Panc1 (cell line): ENCODE measurements at regions not wholly inside any gene's neighbourhood (a gene's known extent, or its start where the extent isn't known, plus 50 kb on each side); places are given as distances from the start of the nearest gene placed in this dataset.

ENCODE experiments used
- ATAC-seq: fragments of 200-7000 bp; cut with Tn5 transposase; 2 replicates; pipeline ENCODE4 v1.9.1; 2020; ENCODE audit warnings: mild to moderate bottlenecking, moderate library complexity
- BruUV-seq: library from RNA; stranded (reverse); fragments of 400-500 nt; replicated peaks from 2 replicates; lab custom pipeline; 2021; lab: Mats Ljungman, UMichigan
- CTCF ChIA-PET: fragments of 300-600 bp; sonication (Branson Sonifier 250); formaldehyde crosslinking; loops from one replicate; lab custom pipeline; 2022; ENCODE audit warnings: antibody characterized with exemption; lab: Charles Lee
- POLR2A ChIA-PET: fragments of 300-600 bp; sonication (Branson Sonifier 250); formaldehyde crosslinking; loops from one replicate; lab custom pipeline; 2022; ENCODE audit warnings: antibody characterized with exemption; lab: Charles Lee
- DNase-seq: peaks from one replicate; pipeline ENCODE4 v3.0.0-alpha.2; 2010; ENCODE audit warnings: low read depth, low spot score
- H3K27ac ChIP-seq: 2 replicates; pipeline ENCODE4 v1.5.1; 2011; ENCODE audit warnings: mild to moderate bottlenecking, low read length, inconsistent platforms
- H3K27me3 ChIP-seq: fragments of 200-500 bp; sonication (Bioruptor generic); 2 replicates; pipeline ENCODE4 v1.6.0; 2014; ENCODE audit warnings: low read length, inconsistent platforms; ENCODE audit not compliant: control insufficient read depth, insufficient read depth
- H3K36me3 ChIP-seq: fragments of 200-500 bp; sonication (Bioruptor generic); 2 replicates; pipeline ENCODE4 v1.5.1; 2014; ENCODE audit warnings: inconsistent platforms, mild to moderate bottlenecking, low read length, moderate library complexity; ENCODE audit not compliant: control insufficient read depth, insufficient read depth
- H3K4me1 ChIP-seq: 2 replicates; pipeline ENCODE4 v1.5.1; 2011; ENCODE audit warnings: inconsistent platforms, mild to moderate bottlenecking, low read length, moderate library complexity; ENCODE audit not compliant: control insufficient read depth, insufficient read depth
- H3K4me3 ChIP-seq, 2 experiments: 2 replicates each; pipeline ENCODE4 v1.5.1; 2011 to 2012; ENCODE audit warnings: low read depth in 2 of 2, low read length in 2 of 2, mild to moderate bottlenecking in 2 of 2, inconsistent platforms in 1 of 2, moderate library complexity in 1 of 2
- H3K9me3 ChIP-seq: fragments of 200-500 bp; sonication (Bioruptor generic); 2 replicates; pipeline ENCODE4 v1.5.1; 2014; ENCODE audit warnings: low read depth, mild to moderate bottlenecking, inconsistent platforms, low read length, moderate library complexity; ENCODE audit not compliant: control insufficient read depth, insufficient read depth
- POLR2AphosphoS5 ChIP-seq: IDR thresholded peaks from 2 replicates; pipeline ENCODE4 v1.6.1; 2012; ENCODE audit warnings: mild to moderate bottlenecking, low read depth, low read length, moderate library complexity
- SIN3A ChIP-seq: IDR thresholded peaks from 2 replicates; pipeline ENCODE4 v1.6.1; 2012; ENCODE audit warnings: low read depth, mild to moderate bottlenecking, low read length, moderate library complexity, borderline replicate concordance; ENCODE audit not compliant: insufficient read depth
- TCF7L2 ChIP-seq: IDR thresholded peaks from 2 replicates; pipeline ENCODE4 v1.6.1; 2011; ENCODE audit warnings: mild to moderate bottlenecking, low read depth, low read length, inconsistent platforms
- in situ Hi-C: cut with HindIII; loops from 2 replicates; pipeline ENCODE4 v1.10.0; 2016; ENCODE audit warnings: low sequenced_read_pairs, low pct_unique_long_range_greater_than_20kb
- intact Hi-C: fragments of 100-400 bp; cut with micrococcal nuclease; formaldehyde crosslinking; loops from one replicate; pipeline ENCODE4 v1.10.0; 2022; ENCODE audit not compliant: unreplicated experiment
- TF ChIP-seq, protein P1 (sequence below), 2 experiments: IDR thresholded peaks; 2 replicates each; pipeline ENCODE4 v1.6.1; 2011 to 2012; ENCODE audit warnings: low read depth in 2 of 2, control low read depth in 1 of 2, low read length in 1 of 2, mild to moderate bottlenecking in 1 of 2, moderate library complexity in 1 of 2; ENCODE audit not compliant: insufficient read depth in 1 of 2
- TF ChIP-seq, protein P2 (sequence below): fragments of 450-650 bp; IDR thresholded peaks from 2 replicates; pipeline ENCODE4 v1.5.1; 2017; ENCODE audit warnings: mild to moderate bottlenecking

DNA sequence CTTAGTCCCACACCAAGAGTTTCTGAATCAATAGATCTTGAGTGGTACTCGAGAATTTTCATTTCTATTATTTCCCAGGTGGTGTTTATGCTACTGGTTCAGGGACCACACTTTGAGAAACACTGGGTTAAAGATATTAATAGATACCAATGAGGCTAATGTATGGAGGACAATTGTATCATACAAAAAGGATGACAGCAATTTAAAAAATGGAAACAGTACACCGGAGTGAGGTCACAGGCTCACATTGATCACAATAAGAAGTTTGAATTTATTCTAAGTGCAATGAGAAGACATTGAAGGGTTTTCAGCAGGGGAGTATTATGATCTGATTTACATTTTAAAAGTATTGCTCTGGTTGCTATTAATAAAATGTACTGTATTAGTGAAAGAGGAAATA, 488.3 kb downstream of the PCDH17 start:
- ChIA-PET POLR2A (no interaction called here), CTCF (no interaction called here)
- DNase-seq (no peak), ATAC-seq (no peak)
- Histone ChIP-seq H3K4me3 (no peak overlapping the region), H3K27me3 (no peaks in the 10 kb centered on the region), H3K36me3 (no peaks in the 10 kb centered on the region), H3K27ac (no peak overlapping the region), H3K4me1 (no peaks in the 10 kb centered on the region), H3K9me3 (no peaks in the 10 kb centered on the region)
- TF ChIP-seq, protein P1, sequence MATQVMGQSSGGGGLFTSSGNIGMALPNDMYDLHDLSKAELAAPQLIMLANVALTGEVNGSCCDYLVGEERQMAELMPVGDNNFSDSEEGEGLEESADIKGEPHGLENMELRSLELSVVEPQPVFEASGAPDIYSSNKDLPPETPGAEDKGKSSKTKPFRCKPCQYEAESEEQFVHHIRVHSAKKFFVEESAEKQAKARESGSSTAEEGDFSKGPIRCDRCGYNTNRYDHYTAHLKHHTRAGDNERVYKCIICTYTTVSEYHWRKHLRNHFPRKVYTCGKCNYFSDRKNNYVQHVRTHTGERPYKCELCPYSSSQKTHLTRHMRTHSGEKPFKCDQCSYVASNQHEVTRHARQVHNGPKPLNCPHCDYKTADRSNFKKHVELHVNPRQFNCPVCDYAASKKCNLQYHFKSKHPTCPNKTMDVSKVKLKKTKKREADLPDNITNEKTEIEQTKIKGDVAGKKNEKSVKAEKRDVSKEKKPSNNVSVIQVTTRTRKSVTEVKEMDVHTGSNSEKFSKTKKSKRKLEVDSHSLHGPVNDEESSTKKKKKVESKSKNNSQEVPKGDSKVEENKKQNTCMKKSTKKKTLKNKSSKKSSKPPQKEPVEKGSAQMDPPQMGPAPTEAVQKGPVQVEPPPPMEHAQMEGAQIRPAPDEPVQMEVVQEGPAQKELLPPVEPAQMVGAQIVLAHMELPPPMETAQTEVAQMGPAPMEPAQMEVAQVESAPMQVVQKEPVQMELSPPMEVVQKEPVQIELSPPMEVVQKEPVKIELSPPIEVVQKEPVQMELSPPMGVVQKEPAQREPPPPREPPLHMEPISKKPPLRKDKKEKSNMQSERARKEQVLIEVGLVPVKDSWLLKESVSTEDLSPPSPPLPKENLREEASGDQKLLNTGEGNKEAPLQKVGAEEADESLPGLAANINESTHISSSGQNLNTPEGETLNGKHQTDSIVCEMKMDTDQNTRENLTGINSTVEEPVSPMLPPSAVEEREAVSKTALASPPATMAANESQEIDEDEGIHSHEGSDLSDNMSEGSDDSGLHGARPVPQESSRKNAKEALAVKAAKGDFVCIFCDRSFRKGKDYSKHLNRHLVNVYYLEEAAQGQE (IDR thresholded peaks at IDR 0.05; ENCODE audit: insufficient read depth in 1 of 2, low read depth in 2 of 2, low read length in 1 of 2) = no peak
- TF ChIP-seq POLR2AphosphoS5 (no peak), TCF7L2 (no peak), SIN3A (no peak)
- TF ChIP-seq, protein P2, sequence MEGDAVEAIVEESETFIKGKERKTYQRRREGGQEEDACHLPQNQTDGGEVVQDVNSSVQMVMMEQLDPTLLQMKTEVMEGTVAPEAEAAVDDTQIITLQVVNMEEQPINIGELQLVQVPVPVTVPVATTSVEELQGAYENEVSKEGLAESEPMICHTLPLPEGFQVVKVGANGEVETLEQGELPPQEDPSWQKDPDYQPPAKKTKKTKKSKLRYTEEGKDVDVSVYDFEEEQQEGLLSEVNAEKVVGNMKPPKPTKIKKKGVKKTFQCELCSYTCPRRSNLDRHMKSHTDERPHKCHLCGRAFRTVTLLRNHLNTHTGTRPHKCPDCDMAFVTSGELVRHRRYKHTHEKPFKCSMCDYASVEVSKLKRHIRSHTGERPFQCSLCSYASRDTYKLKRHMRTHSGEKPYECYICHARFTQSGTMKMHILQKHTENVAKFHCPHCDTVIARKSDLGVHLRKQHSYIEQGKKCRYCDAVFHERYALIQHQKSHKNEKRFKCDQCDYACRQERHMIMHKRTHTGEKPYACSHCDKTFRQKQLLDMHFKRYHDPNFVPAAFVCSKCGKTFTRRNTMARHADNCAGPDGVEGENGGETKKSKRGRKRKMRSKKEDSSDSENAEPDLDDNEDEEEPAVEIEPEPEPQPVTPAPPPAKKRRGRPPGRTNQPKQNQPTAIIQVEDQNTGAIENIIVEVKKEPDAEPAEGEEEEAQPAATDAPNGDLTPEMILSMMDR = no peak
- intact Hi-C loops (no loop called here), in situ Hi-C loops (no loop called here)
- no TSS peak for BruUV-seq

DNA sequence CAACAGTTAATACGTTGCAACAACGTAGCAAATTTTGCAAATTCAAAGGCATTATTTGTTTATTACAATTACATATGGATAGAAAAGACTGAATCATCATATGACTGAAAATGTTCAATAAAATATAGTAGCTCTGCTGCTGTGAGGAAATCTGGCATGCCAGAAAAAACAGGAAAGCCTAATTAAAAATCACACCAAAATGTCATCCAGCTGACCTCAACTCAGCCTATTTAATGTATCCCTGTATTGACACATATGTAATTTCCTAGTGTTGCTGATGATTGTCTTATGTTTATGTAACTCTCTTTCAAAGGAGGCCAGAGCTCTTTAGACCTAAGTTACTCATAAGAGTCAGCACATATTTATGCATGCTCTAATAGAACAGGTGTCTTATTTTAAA, 495.0 kb downstream of the PCDH17 start:
- POLR2A ChIA-PET = no interaction called here
- in situ Hi-C loops (no loop called here), intact Hi-C loops (no loop called here)
- CTCF ChIA-PET = no interaction called here
- H3K27ac ChIP-seq = no peak overlapping the region
- ATAC-seq (no peak), DNase-seq (no peak)
- no peaks in the 10 kb centered on the region for H3K9me3 ChIP-seq
- no peaks in the 10 kb centered on the region for H3K36me3 ChIP-seq
- TF ChIP-seq SIN3A = no peak
- TF ChIP-seq TCF7L2 = no peak
- H3K27me3 ChIP-seq = no peaks in the 10 kb centered on the region
- H3K4me3 ChIP-seq = no peak overlapping the region
- no peaks in the 10 kb centered on the region for H3K4me1 ChIP-seq
- BruUV-seq = no TSS peak

DNA sequence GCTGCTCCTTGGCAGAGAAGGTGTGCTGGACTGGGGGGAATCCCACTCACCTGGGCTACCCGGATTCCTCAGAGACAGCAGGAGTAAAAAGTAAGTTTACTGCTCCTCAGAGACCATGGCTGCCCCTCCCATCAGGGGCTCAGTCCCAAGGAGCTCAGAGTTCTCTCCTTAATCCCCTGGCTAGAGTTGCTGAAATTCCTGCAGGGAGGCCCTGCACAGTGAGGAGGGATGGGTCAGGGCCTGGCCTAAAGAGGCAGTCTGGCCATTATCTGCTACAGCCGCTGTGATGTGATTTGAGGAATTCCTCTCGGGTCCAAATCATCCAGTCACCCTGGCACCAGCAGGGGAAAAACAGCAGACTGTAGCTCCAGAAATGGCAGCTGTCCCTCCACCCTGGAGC, 502.5 kb downstream of the PCDH17 start:
- no peak for TF ChIP-seq TCF7L2
- TF ChIP-seq POLR2AphosphoS5 = no peak
- no peak for TF ChIP-seq SIN3A
- TF ChIP-seq, protein P1 (IDR thresholded peaks at IDR 0.05; ENCODE audit: insufficient read depth in 1 of 2, low read depth in 2 of 2, low read length in 1 of 2) = no peak
- TF ChIP-seq, protein P2 = no peak
- Histone ChIP-seq H3K27me3 (no peaks in the 10 kb centered on the region), H3K27ac (no peak overlapping the region), H3K36me3 (no peaks in the 10 kb centered on the region), H3K4me1 (no peaks in the 10 kb centered on the region), H3K4me3 (no peak overlapping the region), H3K9me3 (no peaks in the 10 kb centered on the region)
- BruUV-seq = no TSS peak
- ChIA-PET CTCF (interaction anchor here (0.7 kb wide), 1 partner anchor 11 kb away, joined by 3 read pairs; no protein-coding TSS in a partner anchor), POLR2A (no interaction called here)
- ATAC-seq = no peak
- intact Hi-C loops (no loop called here), in situ Hi-C loops (no loop called here)
- DNase-seq = no peak
